ENCODE measurements at regions not wholly inside any gene's neighbourhood (a gene's known extent, or its start where the extent isn't known, plus 50 kb on each side); places are given as distances from the start of the nearest gene placed in this dataset.

DNA sequence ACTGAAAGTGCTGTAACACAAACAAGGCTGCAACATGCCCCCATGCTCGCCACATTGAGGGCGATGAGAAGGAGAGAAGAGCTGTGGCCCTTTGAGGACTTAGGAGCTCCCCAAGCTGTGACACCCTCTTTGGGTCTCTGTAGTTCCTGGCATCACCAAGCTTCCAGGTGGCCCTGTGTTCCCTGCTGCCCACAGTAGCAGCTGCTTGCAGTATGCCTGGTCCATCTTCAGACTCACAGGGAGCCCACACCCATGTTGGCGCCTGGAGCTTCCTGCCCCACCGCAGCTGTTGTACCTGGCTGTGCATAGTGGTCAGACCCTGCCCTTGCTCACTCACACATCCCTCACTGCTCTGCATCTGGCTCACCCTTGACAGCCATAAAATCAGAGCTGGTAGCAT lies 401.2 kb upstream of the NRG3 start:
- DNase-seq (ENCODE audit: low read depth in 2 of 2) = no peak
- TF ChIP-seq, protein P1, sequence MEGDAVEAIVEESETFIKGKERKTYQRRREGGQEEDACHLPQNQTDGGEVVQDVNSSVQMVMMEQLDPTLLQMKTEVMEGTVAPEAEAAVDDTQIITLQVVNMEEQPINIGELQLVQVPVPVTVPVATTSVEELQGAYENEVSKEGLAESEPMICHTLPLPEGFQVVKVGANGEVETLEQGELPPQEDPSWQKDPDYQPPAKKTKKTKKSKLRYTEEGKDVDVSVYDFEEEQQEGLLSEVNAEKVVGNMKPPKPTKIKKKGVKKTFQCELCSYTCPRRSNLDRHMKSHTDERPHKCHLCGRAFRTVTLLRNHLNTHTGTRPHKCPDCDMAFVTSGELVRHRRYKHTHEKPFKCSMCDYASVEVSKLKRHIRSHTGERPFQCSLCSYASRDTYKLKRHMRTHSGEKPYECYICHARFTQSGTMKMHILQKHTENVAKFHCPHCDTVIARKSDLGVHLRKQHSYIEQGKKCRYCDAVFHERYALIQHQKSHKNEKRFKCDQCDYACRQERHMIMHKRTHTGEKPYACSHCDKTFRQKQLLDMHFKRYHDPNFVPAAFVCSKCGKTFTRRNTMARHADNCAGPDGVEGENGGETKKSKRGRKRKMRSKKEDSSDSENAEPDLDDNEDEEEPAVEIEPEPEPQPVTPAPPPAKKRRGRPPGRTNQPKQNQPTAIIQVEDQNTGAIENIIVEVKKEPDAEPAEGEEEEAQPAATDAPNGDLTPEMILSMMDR (conservative IDR thresholded peaks at IDR 0.05 in 1 of 2, IDR thresholded peaks at IDR 0.05 in 1 of 2; ENCODE audit: low read depth in 1 of 2, low read length in 2 of 2) = no peak
- no peak for TF ChIP-seq EZH2 (IDR thresholded peaks at IDR 0.05; ENCODE audit: low read length, missing control alignments)

DNA sequence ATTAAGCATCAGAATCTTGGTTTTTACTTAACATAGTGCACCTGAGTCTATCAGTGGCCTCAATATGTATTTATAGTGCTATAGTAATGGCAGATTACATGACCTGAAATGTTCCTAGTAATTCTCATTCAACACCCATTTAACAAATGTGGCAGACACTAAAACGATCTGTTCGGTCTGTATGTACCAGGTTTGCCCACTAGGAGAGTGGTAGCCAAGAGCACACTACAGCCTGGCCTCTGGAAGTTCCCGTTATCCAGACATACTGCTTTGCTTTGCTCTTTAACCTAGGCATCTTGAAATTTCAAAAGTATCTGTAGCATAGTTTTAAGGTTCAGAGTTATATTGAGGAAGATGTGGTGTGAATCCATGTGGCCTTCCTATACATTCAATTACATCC lies 395.7 kb upstream of the NRG3 start:
- TF ChIP-seq, protein P1 (conservative IDR thresholded peaks at IDR 0.05 in 1 of 2, IDR thresholded peaks at IDR 0.05 in 1 of 2; ENCODE audit: low read depth in 1 of 2, low read length in 2 of 2) = no peak
- TF ChIP-seq EZH2 (IDR thresholded peaks at IDR 0.05; ENCODE audit: low read length, missing control alignments) = no peak
- no peak for DNase-seq (ENCODE audit: low read depth in 2 of 2)
- Histone ChIP-seq H3K27ac (ENCODE audit: insufficient read depth, low read length) (no peak overlapping the region), H3K4me1 (ENCODE audit: control insufficient read depth, extremely low read depth, insufficient read depth, low read length) (no peaks in the 10 kb centered on the region), H4K20me1 (ENCODE audit: control insufficient read depth, extremely low read depth, insufficient read depth, low read length) (no peaks in the 10 kb centered on the region), H3K4me3 (replicated peaks in 1 of 4; ENCODE audit: control extremely low read depth in 1 of 4, insufficient read depth in 1 of 4, low read depth in 3 of 4, low read length in 4 of 4) (no peak overlapping the region), H3K27me3 (ENCODE audit: control insufficient read depth, insufficient read depth, low read length) (no peaks in the 10 kb centered on the region), H3K4me2 (ENCODE audit: extremely low read depth, insufficient read depth, low read length) (no peak overlapping the region), H3K9me3 (ENCODE audit: control insufficient read depth, insufficient read depth, low read depth, low read length) (no peaks in the 10 kb centered on the region), H3K79me2 (ENCODE audit: control insufficient read depth, insufficient read depth, low read length) (no peaks in the 10 kb centered on the region), H2AFZ (ENCODE audit: low read length) (no peak overlapping the region), H3K9ac (ENCODE audit: insufficient read depth, low read length) (no peak overlapping the region), H3K36me3 (ENCODE audit: control insufficient read depth, insufficient read depth, low read length) (no peaks in the 10 kb centered on the region)

More for the DNA sequence above, 401.2 kb upstream of the NRG3 start:
- Histone ChIP-seq H4K20me1 (ENCODE audit: control insufficient read depth, extremely low read depth, insufficient read depth, low read length) (no peaks in the 10 kb centered on the region), H3K9me3 (ENCODE audit: control insufficient read depth, insufficient read depth, low read depth, low read length) (no peaks in the 10 kb centered on the region), H3K27ac (ENCODE audit: insufficient read depth, low read length) (no peak overlapping the region), H3K4me3 (replicated peaks in 1 of 4; ENCODE audit: control extremely low read depth in 1 of 4, insufficient read depth in 1 of 4, low read depth in 3 of 4, low read length in 4 of 4) (no peak overlapping the region), H2AFZ (ENCODE audit: low read length) (no peak overlapping the region), H3K36me3 (ENCODE audit: control insufficient read depth, insufficient read depth, low read length) (no peaks in the 10 kb centered on the region), H3K4me2 (ENCODE audit: extremely low read depth, insufficient read depth, low read length) (no peak overlapping the region), H3K79me2 (ENCODE audit: control insufficient read depth, insufficient read depth, low read length) (no peaks in the 10 kb centered on the region), H3K27me3 (ENCODE audit: control insufficient read depth, insufficient read depth, low read length) (no peaks in the 10 kb centered on the region), H3K4me1 (ENCODE audit: control insufficient read depth, extremely low read depth, insufficient read depth, low read length) (no peaks in the 10 kb centered on the region), H3K9ac (ENCODE audit: insufficient read depth, low read length) (no peak overlapping the region)

DNA sequence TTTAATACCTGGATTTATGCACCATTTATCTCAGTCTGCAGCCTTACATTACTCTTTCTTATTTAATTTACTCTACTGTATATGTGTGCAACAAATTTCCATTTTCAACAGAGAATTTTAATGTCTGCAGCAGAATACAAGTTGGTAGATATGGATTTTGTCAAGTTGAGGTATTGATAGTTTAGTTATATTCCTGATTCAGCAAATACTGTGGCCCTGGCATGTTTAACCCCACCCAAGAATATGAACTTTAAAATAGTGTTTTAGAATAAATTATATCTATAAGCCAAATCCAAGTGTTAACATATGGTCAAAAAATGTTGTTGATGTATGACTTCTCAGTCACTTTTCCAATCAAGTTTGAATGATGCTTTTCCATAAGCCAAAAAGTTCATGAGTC lies 378.4 kb upstream of the NRG3 start:
- H4K20me1 ChIP-seq (ENCODE audit: control insufficient read depth, extremely low read depth, insufficient read depth, low read length) = no peaks in the 10 kb centered on the region
- H3K4me1 ChIP-seq (ENCODE audit: control insufficient read depth, extremely low read depth, insufficient read depth, low read length) = no peaks in the 10 kb centered on the region
- TF ChIP-seq EZH2 (IDR thresholded peaks at IDR 0.05; ENCODE audit: low read length, missing control alignments) = no peak
- TF ChIP-seq, protein P1 (conservative IDR thresholded peaks at IDR 0.05 in 1 of 2, IDR thresholded peaks at IDR 0.05 in 1 of 2; ENCODE audit: low read depth in 1 of 2, low read length in 2 of 2) = no peak
- no peak overlapping the region for H3K9ac ChIP-seq (ENCODE audit: insufficient read depth, low read length)
- H3K27ac ChIP-seq (ENCODE audit: insufficient read depth, low read length) = no peak overlapping the region
- H3K36me3 ChIP-seq (ENCODE audit: control insufficient read depth, insufficient read depth, low read length) = no peaks in the 10 kb centered on the region
- no peaks in the 10 kb centered on the region for H3K9me3 ChIP-seq (ENCODE audit: control insufficient read depth, insufficient read depth, low read depth, low read length)
- H3K4me3 ChIP-seq (replicated peaks in 1 of 4; ENCODE audit: control extremely low read depth in 1 of 4, insufficient read depth in 1 of 4, low read depth in 3 of 4, low read length in 4 of 4) = no peak overlapping the region
- H3K27me3 ChIP-seq (ENCODE audit: control insufficient read depth, insufficient read depth, low read length) = no peaks in the 10 kb centered on the region
- H2AFZ ChIP-seq (ENCODE audit: low read length) = no peak overlapping the region
- no peak for DNase-seq (ENCODE audit: low read depth in 2 of 2)
- no peaks in the 10 kb centered on the region for H3K79me2 ChIP-seq (ENCODE audit: control insufficient read depth, insufficient read depth, low read length)
- no peak overlapping the region for H3K4me2 ChIP-seq (ENCODE audit: extremely low read depth, insufficient read depth, low read length)

Data from fibroblast of lung (primary cell).